Amygdala (tissue), 56 donors: ENCODE measurements at regions not wholly inside any gene's neighbourhood (a gene's known extent, or its start where the extent isn't known, plus 50 kb on each side); places are given as distances from the start of the nearest gene placed in this dataset.
"Not testable (repeated sequence)": the region's sequence is repeated elsewhere in the genome, so short reads cannot be mapped to it uniquely, and the experiment has no call there.

Source experiments
- DNase-seq, 56 donors: peaks; one replicate each; lab custom pipeline; 2025; lab: John Stamatoyannopoulos, UW

DNA sequence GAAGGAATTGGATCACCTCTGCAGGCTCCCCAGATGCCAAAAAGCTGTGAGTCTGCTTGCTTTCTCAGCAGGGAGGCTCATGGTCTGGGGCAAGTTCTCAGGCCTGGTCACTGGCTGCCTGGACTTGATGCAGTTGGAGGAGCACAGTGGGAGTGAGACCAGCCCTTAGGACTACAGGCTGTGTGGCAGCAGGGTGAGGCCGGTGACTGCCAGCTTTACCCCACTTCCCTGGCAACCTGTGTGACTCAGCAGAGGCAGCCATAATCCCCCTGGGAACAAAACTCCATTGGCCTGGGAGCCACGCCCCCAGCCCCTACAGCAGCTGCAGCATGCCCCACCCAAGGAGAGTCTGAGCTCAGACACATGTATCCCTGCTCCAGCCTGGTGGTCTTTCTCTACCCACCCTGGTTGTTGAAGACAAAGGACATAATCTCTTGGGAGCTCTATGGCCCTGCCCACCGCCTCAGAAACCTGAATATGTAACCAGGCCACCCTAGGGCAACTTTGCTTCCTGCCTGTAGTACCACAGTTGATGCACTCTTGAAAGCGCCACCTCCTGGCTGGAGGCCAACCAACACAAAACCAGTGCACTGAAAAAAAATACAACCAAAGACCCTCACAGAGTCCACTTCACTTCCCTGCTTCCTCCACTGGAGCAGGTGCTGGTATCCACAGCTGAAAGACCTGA is 106.8 kb upstream of the SPATS2L start:
- DNase-seq, result no peak

DNA sequence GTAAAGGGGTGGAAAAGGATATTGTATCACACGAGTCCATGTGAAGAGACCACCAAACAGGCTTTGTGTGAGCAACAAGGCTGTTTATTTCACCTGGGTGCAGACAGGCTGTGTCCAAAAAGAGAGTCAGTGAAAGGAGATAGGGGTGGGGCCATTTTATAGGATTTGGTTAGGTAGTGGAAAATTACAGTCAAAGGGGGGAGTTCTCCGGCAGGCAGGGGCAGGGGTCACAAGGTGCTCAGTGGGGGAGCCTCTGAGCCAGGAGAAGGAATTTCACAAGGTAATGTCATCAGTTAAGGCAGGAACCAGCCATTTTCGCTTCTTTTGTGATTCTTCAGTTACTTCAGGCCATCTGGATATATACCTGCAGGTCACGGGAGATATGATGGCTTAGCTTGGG is 104.7 kb upstream of the SPATS2L start:
- not testable (repeated sequence) for DNase-seq

- no peak for DNase-seq
Measured at GRCh38 chr2:200203381-200203827, 103.1 kb upstream of the SPATS2L start.

- DNase-seq, result no peak
Measured at GRCh38 chr2:200208041-200208440, 98.5 kb upstream of the SPATS2L start.

DNA sequence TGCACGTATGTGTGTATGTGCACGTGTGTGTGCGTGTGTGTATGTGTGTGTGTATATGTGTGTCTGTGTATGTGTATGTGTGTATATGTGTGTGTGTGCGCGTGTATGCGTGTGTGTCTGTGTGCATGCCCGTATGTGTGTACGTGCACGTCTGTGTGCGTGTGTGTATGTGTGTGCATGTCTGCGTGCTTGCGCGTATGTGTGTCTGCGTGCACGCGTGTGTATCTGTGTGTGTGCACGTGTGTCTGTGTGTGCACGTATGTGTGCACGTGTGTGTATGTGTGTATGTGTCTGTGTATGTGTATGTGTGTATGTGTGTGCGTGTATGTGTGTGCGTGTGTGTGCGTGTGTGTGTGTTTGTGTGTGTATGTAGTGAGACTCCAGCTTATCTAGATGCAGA is 97.5 kb upstream of the SPATS2L start:
- no peak for DNase-seq

DNA sequence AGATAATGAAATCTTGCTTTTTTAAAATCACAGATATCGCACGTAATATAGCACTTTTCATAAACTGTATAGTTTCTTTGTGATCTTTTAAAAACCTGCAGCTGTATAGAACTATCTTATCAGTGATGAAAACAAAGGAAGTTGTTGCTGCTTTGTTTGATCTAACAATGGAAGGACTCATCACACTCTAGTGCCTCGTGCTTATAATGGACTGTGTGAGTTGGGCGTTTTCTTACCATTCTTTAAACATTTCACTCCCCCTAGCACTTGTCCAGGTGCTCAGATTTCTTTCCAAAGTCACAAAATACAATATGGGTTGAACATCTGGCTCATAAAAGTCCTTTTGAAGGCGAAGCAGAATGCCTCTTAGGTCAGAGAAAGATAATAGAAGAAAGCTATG is 94.8 kb upstream of the SPATS2L start:
- no peak for DNase-seq

- no peak for DNase-seq
Measured at GRCh38 chr2:200212862-200213425, 93.5 kb upstream of the SPATS2L start.

- DNase-seq, result no peak
Measured at GRCh38 chr2:200216310-200216709, 90.2 kb upstream of the SPATS2L start.

DNA sequence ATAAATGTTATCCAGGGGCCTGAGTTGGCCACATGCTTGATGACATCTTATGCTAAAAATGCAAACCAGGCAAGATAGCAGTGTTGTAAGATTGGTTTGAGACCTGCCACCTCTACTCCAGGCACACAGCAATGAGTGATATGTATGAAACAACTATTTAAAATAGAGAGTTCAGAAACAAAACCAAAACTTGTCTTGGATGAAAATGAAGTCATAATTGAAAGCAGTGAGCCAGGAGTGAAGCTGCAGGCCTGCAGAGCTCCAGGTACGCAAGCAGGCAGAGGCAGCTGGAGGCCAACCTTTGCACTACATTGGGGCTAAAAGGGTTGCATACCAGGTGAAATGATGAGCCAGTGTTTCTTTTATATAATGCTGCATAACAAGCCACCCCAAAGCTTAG is 89.2 kb upstream of the SPATS2L start:
- DNase-seq, result no peak

- no peak for DNase-seq
Measured at GRCh38 chr2:200218645-200219044, 87.8 kb upstream of the SPATS2L start.

DNA sequence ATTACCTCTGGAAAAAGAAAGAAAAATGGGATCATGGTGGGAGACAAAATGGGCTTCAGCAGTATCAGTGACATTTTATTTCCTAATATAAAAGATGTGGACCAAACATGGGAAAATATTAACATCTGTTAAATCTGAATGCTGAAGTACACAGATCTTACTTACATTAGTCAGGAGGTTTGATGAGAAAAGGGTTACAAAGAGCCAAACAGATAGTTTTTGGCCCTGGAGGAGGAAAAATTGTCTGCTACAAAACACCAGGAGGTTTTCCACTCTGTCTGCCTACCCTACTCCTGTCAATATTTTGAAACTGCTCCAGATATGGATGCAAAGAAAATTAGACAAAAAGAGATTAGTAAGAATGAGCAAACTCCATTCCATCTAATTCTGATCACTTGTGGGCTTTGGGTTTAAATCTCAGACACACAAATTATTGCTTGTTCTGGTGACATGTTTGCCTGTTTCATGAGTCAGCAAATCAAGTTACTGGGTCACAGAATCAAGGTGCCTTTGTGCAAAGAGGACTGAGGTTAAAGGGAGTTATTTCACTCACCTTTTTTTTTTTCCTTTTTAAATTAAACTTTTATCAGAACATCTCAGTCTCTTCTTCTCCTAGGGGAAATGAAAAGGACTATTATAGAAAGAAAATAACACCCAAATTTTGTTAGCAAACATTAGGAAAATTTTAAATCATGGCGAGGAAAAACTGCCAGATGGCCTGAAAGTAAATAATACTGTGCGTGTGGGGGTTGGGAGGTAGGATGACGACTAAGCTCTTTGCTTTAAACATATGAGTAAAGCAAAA is 87.0 kb upstream of the SPATS2L start:
- peak in 3 of 56 donors; percentile 3 to 14 (median 8) for DNase-seq

GRCh38 chr2:200220251-200220650 is 86.2 kb upstream of the SPATS2L start:
- no peak for DNase-seq

GRCh38 chr2:200221055-200221955 is 85.2 kb upstream of the SPATS2L start:
- DNase-seq, result no peak

- peak in 6 of 56 donors; percentile 0 to 8 (median 2) for DNase-seq
Measured at GRCh38 chr2:200222791-200223190, 83.7 kb upstream of the SPATS2L start.

GRCh38 chr2:200223205-200223784 is 83.2 kb upstream of the SPATS2L start:
- no peak for DNase-seq

GRCh38 chr2:200225951-200226350 is 80.5 kb upstream of the SPATS2L start:
- DNase-seq, result peak in 2 of 56 donors; percentile 4

GRCh38 chr2:200226451-200227426 is 79.8 kb upstream of the SPATS2L start:
- DNase-seq, result no peak

DNA sequence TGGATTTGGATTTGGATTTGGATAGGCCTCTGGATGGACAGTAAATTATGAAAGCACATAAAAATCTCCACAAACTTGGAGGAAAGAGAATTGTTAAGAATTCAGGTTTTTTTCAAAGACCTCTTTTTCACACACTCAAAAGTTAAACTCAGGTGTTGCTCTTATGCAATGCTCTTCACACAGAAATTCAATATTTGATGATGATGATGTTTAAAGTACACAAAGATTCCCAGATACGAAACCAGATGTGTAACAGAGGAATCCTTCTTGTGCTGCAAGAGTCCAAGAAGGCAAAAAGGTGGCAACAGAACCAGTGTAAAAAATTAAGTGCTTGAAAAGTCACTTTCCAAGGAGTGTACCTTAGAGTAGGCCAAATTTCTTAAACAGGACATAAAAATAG is 75.8 kb upstream of the SPATS2L start:
- no peak for DNase-seq

- DNase-seq, result no peak
Measured at GRCh38 chr2:200235533-200235932, 71.0 kb upstream of the SPATS2L start.
